PFSK-1 (cell line): ENCODE measurements at regions not wholly inside any gene's neighbourhood (a gene's known extent, or its start where the extent isn't known, plus 50 kb on each side); places are given as distances from the start of the nearest gene placed in this dataset.

Experiments used
- FOXP2 ChIP-seq: optimal IDR thresholded peaks from 2 replicates; pipeline ENCODE3; 2011; ENCODE audit warnings: borderline replicate concordance, control low read depth, inconsistent platforms; ENCODE audit not compliant: insufficient read depth; ENCODE audit errors: extremely low read length, extremely low read depth
- POLR2AphosphoS5 ChIP-seq: IDR thresholded peaks from 2 replicates; pipeline ENCODE4 v1.6.1; 2012; ENCODE audit warnings: low read depth, mild to moderate bottlenecking, control low read depth, low read length, moderate library complexity
- SIN3A ChIP-seq: IDR thresholded peaks from 2 replicates; pipeline ENCODE4 v1.6.1; 2012; ENCODE audit warnings: mild to moderate bottlenecking, low read length, moderate library complexity, borderline replicate concordance; ENCODE audit not compliant: insufficient read depth
- TAF1 ChIP-seq: IDR thresholded peaks from 2 replicates; pipeline ENCODE4 v1.6.1; 2012; ENCODE audit warnings: low read length, control low read depth, borderline replicate concordance; ENCODE audit not compliant: insufficient read depth
- TF ChIP-seq, protein P1 (sequence below), 2 experiments: IDR thresholded peaks; 2 replicates each; pipeline versions ENCODE4 v1.6.1 to v1.8.0; 2011 to 2012; ENCODE audit warnings: low read depth in 2 of 2, low read length in 2 of 2, control low read depth in 1 of 2, inconsistent platforms in 1 of 2, mild to moderate bottlenecking in 1 of 2, moderate library complexity in 1 of 2; ENCODE audit not compliant: insufficient read depth in 1 of 2

DNA sequence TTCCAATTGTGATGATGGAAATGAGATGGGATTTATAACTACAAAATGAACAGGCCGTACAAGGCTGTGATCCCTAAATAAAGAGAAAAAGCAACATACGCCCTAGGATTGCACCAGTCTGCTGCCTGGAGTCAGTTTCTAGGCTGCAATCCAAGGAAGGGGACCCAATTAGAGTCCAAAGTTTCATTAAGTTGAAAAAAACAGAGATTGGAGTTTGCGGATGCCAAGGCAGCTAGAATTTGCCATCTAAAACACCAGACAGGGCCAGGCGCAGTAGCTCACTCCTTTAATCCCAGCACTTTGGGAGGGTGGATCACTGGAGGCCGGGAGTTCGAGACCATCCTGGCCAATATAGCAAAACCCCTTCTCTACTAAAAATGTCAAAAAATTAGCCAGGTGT lies 661.0 kb downstream of the RPS29 start:
- TF ChIP-seq POLR2AphosphoS5 (no peak), SIN3A (no peak), TAF1 (no peak), FOXP2 (no peak)
- TF ChIP-seq, protein P1, sequence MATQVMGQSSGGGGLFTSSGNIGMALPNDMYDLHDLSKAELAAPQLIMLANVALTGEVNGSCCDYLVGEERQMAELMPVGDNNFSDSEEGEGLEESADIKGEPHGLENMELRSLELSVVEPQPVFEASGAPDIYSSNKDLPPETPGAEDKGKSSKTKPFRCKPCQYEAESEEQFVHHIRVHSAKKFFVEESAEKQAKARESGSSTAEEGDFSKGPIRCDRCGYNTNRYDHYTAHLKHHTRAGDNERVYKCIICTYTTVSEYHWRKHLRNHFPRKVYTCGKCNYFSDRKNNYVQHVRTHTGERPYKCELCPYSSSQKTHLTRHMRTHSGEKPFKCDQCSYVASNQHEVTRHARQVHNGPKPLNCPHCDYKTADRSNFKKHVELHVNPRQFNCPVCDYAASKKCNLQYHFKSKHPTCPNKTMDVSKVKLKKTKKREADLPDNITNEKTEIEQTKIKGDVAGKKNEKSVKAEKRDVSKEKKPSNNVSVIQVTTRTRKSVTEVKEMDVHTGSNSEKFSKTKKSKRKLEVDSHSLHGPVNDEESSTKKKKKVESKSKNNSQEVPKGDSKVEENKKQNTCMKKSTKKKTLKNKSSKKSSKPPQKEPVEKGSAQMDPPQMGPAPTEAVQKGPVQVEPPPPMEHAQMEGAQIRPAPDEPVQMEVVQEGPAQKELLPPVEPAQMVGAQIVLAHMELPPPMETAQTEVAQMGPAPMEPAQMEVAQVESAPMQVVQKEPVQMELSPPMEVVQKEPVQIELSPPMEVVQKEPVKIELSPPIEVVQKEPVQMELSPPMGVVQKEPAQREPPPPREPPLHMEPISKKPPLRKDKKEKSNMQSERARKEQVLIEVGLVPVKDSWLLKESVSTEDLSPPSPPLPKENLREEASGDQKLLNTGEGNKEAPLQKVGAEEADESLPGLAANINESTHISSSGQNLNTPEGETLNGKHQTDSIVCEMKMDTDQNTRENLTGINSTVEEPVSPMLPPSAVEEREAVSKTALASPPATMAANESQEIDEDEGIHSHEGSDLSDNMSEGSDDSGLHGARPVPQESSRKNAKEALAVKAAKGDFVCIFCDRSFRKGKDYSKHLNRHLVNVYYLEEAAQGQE (IDR thresholded peaks at IDR 0.05; ENCODE audit: insufficient read depth in 1 of 2, low read depth in 2 of 2, low read length in 2 of 2), result no peak

DNA sequence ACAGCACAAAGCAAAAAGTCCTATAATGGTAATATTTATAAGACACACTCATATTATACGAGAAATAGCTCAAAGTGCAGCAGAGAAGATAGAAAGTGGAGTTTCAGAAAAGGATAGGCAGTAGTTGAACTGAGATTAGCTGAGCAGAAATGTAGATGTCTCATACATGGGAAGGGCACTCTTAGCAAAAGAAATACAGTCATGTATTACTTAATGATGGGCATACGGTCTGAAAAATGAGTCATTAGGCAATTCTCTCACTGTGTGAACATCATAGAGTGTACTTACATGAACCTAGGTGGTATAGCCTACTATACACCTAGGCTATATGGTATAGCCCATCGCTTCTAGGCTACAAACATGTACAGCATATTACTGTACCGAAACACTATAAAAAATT lies 671.3 kb downstream of the RPS29 start:
- TF ChIP-seq, protein P1 (IDR thresholded peaks at IDR 0.05; ENCODE audit: insufficient read depth in 1 of 2, low read depth in 2 of 2, low read length in 2 of 2), result no peak
- no peak for TF ChIP-seq TAF1
- TF ChIP-seq SIN3A, result no peak
- TF ChIP-seq POLR2AphosphoS5, result no peak
- TF ChIP-seq FOXP2, result no peak

DNA sequence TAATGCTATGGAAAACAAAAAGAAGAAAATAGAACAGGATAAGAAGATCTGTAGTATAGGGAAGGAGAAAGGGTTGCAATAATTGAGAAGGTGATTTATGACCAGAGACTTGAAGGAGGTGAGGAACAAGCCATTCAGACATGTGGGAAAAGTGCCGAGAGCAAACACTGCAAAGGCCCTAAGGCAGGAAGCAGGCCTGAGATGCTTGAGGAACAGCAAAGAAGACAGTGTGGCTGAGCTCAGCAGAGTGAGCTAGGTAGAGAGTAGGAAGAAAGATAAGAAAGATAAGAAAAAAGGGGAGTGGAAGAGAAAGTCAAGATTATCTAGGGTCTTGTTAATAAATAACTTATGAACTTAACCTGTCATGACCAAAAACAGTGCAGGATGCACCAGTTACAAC lies 671.8 kb downstream of the RPS29 start:
- TF ChIP-seq, protein P1 (IDR thresholded peaks at IDR 0.05; ENCODE audit: insufficient read depth in 1 of 2, low read depth in 2 of 2, low read length in 2 of 2), result no peak
- no peak for TF ChIP-seq FOXP2
- no peak for TF ChIP-seq SIN3A
- TF ChIP-seq TAF1, result no peak
- no peak for TF ChIP-seq POLR2AphosphoS5

DNA sequence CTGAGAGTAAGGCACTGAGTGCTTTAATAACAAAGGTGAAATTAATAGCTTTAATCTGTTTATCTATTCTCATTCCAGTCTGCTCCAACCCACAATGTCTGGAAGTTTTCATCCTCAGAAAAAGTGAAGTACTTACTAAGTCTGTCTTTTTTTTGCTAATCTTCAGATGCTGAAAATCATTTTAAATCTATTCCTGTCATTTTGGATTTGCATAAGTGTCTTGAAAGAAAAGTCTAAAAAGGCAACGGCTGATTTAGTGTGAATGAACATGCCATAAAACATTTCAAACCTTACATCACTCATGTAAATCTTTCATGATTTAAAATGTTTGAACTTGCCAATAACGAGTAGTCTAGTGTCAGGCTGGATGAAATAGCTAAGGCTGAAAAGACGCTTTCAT lies 685.6 kb downstream of the RPS29 start:
- TF ChIP-seq SIN3A (no peak), FOXP2 (no peak), POLR2AphosphoS5 (no peak), TAF1 (no peak)
- TF ChIP-seq, protein P1 (IDR thresholded peaks at IDR 0.05; ENCODE audit: insufficient read depth in 1 of 2, low read depth in 2 of 2, low read length in 2 of 2), result no peak

DNA sequence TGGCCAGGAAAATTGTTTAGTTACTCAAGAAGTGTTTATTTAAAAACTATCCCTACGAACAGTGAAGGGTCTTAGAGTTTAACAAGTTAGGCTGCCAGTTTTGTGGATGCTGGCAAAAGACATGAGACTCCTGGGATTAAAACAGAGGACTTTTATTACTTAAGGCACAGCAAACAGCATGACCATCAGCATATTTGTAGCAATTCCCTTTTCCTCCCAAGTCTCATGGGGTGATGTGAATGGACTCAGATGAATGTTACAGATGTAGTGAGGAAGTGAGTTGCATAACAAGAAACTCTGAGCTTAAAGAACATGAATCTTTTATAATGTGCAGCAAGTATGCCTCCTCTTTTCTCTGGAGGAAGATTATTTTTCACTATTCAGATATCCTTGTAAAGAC lies 695.8 kb downstream of the RPS29 start:
- TF ChIP-seq TAF1 (no peak), POLR2AphosphoS5 (no peak), FOXP2 (no peak), SIN3A (no peak)
- TF ChIP-seq, protein P1 (IDR thresholded peaks at IDR 0.05; ENCODE audit: insufficient read depth in 1 of 2, low read depth in 2 of 2, low read length in 2 of 2), result no peak
